ENCODE measurements at regions not wholly inside any gene's neighbourhood (a gene's known extent, or its start where the extent isn't known, plus 50 kb on each side); places are given as distances from the start of the nearest gene placed in this dataset.

DNA sequence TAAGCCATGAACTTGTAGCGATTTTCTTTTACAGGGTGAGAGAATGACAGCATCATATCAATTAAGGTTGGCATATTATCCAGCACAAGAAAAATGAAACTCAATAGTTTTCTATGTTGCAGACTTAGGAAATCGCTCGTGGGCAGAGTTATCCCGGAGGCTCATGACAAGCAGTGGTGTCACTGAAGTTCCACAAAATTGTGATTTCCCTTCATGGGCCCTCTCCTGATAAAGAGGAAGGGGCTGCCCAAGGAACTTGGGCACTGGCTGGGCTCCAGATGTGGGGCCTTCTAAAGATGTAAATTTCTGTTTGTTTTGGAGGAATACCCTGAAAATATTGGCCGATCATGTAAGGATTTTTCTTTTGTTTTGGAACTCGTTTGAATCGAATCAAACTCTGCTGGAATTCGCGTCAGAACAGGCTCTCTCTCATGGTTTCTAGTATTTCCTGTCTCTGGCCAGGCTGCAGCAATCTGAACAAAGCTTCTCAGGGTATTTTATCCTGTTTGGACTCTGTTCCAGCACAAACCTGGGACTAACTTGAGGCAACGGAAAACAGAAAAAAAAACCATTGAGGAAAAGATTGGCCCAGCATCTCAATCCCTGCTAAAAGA lies 340.6 kb upstream of the NRP1 start:
- 26 to 30% methylated on average over 10 of the region's 10 CpGs for WGBS, 2 donors
- no peak for DNase-seq (ENCODE audit: low spot score in 2 of 2)
- TF ChIP-seq CTCF (IDR thresholded peaks at IDR 0.05) (no peak), POLR2A (IDR thresholded peaks at IDR 0.05) (no peak)
- no peak overlapping the region for H3K4me3 ChIP-seq (ENCODE audit: low read depth, poor library complexity, severe bottlenecking)
- intact Hi-C loops (cut with DNase I; ENCODE audit: low total_unique reads), result no loop called here

- H3K4me3 ChIP-seq (ENCODE audit: low read depth, poor library complexity, severe bottlenecking), result no peak overlapping the region
- 86 to 94% methylated on average over 2 of the region's 2 CpGs for WGBS, 2 donors
- intact Hi-C loops (cut with DNase I; ENCODE audit: low total_unique reads), result no loop called here
- no peak for DNase-seq (ENCODE audit: low spot score in 2 of 2)
- TF ChIP-seq POLR2A (IDR thresholded peaks at IDR 0.05) (no peak), CTCF (IDR thresholded peaks at IDR 0.05) (no peak)
Measured at GRCh38 chr10:33674491-33674890, 340.0 kb upstream of the NRP1 start.

GRCh38 chr10:33673839-33674415 lies 339.5 kb upstream of the NRP1 start:
- intact Hi-C loops (cut with DNase I; ENCODE audit: low total_unique reads), result no loop called here
- no peak for DNase-seq (ENCODE audit: low spot score in 2 of 2)
- TF ChIP-seq CTCF (IDR thresholded peaks at IDR 0.05) (no peak), POLR2A (IDR thresholded peaks at IDR 0.05) (no peak)
- H3K4me3 ChIP-seq (ENCODE audit: low read depth, poor library complexity, severe bottlenecking), result no peak overlapping the region
- 48 to 69% methylated on average over 3 of the region's 3 CpGs for WGBS, 2 donors

DNA sequence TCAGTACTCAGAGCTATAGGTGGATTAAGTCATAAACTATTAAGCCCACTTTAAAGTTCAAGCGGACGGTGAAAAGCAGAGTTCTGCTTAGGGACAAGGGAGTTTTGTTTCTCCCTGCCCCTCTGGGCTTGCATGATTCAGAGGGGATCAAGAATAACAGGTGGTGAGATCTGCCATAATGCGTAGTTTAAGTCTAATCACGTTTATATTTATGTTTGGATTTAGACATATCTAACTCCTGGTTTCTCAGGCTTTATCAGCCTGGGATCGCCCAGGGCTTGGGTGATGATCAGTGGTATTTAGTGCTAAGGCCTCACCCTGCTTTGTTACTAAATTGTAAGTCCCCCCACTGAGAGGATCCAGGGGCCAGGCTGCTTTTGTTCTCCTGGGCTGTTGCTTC lies 335.4 kb upstream of the NRP1 start:
- TF ChIP-seq CTCF (IDR thresholded peaks at IDR 0.05) (no peak), POLR2A (IDR thresholded peaks at IDR 0.05) (no peak)
- intact Hi-C loops (cut with DNase I; ENCODE audit: low total_unique reads), result no loop called here
- no peak overlapping the region for H3K4me3 ChIP-seq (ENCODE audit: low read depth, poor library complexity, severe bottlenecking)
- WGBS, 2 donors, result 94 to 98% methylated on average over 5 of the region's 5 CpGs
- no peak for DNase-seq (ENCODE audit: low spot score in 2 of 2)

DNA sequence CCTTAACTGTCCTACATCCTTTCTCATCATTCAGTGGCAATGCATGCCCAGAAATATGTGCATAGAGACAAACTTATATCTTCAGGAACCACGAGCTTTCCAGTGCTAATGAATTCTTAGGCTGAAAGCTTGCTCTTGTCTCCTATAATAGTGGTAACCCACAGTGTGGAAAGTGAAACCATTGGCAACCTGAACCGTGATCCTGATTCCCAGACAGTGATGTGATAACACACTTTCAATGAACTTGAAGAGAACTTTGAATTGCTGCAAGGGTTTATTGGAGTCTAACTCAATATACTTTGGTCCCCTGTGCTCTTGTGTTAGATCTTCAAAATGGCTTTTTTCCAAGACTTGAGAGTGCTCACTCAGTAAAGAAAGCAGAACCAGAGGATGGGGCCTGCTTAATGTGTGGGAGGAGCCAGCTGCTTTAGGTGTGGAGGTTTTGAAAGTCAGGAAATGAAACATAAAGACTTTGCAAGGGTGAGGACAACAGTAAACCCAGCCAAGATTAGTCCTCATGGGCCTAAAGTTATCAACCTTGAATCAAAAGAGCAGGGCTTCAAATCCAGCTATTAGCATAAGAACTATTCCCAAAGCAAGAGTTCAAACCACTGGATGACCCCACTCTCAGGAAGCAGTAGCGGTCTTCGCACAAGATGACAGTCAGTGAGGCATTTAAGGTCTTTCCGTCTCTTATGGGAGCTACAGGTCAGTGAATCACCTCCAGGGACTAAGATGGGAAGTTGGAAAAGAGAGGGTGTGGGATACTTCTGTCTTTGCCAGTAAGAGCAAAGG lies 332.4 kb upstream of the NRP1 start:
- intact Hi-C loops (cut with DNase I; ENCODE audit: low total_unique reads), result no loop called here
- 89 to 92% methylated on average over 5 of the region's 5 CpGs for WGBS, 2 donors

More for the DNA sequence above, 332.4 kb upstream of the NRP1 start:
- no peak for DNase-seq (ENCODE audit: low spot score in 2 of 2)
- no peak overlapping the region for H3K4me3 ChIP-seq (ENCODE audit: low read depth, poor library complexity, severe bottlenecking)
- TF ChIP-seq POLR2A (IDR thresholded peaks at IDR 0.05), result no peak
- TF ChIP-seq CTCF (IDR thresholded peaks at IDR 0.05), result no peak
